Mammary epithelial cell (primary cell): ENCODE measurements at regions not wholly inside any gene's neighbourhood (a gene's known extent, or its start where the extent isn't known, plus 50 kb on each side); places are given as distances from the start of the nearest gene placed in this dataset.

Source experiments
- EZH2 ChIP-seq: IDR thresholded peaks from 2 replicates; pipeline ENCODE4 v1.6.1; 2012; ENCODE audit warnings: low read length, inconsistent platforms, borderline replicate concordance
- TF ChIP-seq, protein P1 (sequence below), 2 donors: IDR thresholded peaks in 1 of 2; conservative IDR thresholded peaks in 1 of 2; 2 replicates each; pipeline ENCODE4 v1.5.1; 2011 to 2012; ENCODE audit warnings: inconsistent platforms in 2 of 2, low read length in 2 of 2, mild to moderate bottlenecking in 2 of 2, control low read depth in 1 of 2, low read depth in 1 of 2; ENCODE audit not compliant: insufficient read depth in 1 of 2; ENCODE audit errors: extremely low read depth in 1 of 2

DNA sequence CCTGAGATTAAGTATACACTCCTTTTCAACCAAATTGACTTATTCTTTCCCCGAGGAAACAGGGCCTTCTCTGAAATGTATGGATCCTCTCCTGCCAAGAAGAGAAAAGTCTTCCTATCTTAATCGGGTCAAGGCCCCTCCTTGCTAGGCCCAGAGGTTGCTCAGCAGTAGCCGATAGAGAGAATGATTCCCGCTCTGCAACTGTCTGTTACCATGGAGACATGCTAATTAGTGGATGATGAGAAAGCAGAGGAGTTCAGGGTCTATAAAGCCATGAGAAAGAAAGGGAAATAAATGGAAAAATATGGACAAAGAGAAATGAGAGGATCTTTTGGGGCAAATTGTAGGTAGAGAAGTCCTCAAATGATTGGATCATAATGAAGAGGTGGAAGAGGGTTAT is 103.5 kb downstream of the POU4F1 start:
- TF ChIP-seq, protein P1, sequence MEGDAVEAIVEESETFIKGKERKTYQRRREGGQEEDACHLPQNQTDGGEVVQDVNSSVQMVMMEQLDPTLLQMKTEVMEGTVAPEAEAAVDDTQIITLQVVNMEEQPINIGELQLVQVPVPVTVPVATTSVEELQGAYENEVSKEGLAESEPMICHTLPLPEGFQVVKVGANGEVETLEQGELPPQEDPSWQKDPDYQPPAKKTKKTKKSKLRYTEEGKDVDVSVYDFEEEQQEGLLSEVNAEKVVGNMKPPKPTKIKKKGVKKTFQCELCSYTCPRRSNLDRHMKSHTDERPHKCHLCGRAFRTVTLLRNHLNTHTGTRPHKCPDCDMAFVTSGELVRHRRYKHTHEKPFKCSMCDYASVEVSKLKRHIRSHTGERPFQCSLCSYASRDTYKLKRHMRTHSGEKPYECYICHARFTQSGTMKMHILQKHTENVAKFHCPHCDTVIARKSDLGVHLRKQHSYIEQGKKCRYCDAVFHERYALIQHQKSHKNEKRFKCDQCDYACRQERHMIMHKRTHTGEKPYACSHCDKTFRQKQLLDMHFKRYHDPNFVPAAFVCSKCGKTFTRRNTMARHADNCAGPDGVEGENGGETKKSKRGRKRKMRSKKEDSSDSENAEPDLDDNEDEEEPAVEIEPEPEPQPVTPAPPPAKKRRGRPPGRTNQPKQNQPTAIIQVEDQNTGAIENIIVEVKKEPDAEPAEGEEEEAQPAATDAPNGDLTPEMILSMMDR (conservative IDR thresholded peaks at IDR 0.05 in 1 of 2, IDR thresholded peaks at IDR 0.05 in 1 of 2; ENCODE audit: extremely low read depth in 1 of 2, insufficient read depth in 1 of 2, low read depth in 1 of 2, low read length in 2 of 2), result no peak
- TF ChIP-seq EZH2, result no peak
